AG10803 (cell line): ENCODE measurements at regions not wholly inside any gene's neighbourhood (a gene's known extent, or its start where the extent isn't known, plus 50 kb on each side); places are given as distances from the start of the nearest gene placed in this dataset.

Experiments used
- DNase-seq: peaks from one replicate; pipeline ENCODE4 v3.0.0; 2010; ENCODE audit warnings: low read depth
- H3K4me3 ChIP-seq: 2 replicates; pipeline ENCODE4 v1.5.1; 2011; ENCODE audit warnings: mild to moderate bottlenecking, low read length, control low read depth
- CTCF ChIP-seq: conservative IDR thresholded peaks from 2 replicates; pipeline ENCODE4 v1.5.1; 2011; ENCODE audit warnings: mild to moderate bottlenecking, low read length, control low read depth, inconsistent platforms

DNA sequence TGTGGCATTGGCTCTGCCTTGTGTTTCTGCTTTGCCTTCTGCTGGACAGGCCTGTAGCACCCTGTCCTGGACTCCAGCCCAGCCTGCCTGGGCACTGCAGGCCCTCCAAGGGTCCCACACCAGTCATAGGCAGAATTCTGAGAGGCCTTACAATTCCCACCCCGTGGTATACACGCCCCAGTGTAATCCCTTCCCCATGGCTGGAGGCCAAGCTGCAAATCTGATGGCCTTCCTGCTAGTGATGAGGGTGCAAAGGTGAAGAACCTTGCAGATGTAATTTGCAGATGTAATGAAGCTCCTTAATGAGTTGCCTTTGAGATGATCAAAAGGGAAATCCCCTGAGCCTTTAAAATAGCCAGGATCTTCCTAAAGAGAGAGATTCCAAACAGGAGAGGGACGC is 325.1 kb upstream of the ZNF32 start:
- no peak for DNase-seq
- TF ChIP-seq CTCF, result no peak
- no peak overlapping the region for H3K4me3 ChIP-seq

DNA sequence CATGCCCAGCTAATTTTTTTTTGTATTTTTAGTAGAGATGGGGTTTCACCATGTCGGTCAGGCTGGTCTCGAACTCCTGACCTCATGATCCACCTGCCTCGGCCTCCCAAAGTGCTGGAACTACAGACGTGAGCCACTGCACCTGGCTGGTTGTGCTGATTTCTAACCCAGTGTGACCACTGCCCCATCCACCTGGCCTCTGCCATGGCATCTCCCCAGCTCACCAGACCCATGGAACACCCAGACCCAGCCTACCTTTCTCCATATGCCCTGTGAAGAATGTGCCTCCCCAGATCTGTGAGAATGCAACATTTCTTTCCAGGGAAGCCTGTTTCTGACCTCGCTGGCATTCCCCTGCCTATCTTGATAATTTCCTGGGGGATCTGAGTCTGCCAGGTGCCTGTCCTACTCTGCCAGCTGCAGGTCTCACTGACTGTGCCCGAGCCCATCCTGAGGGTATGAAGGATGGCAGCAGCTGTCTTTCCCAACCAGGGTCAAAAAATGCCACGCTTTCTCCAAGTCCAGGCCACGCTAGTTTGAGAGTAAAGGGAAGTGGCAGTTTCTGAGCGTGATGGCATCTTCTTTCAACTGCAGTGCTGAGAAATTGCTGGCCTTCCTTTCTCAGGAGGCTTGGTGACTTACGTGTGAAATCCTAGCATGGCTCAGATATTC is 324.4 kb upstream of the ZNF32 start:
- no peak for DNase-seq
- H3K4me3 ChIP-seq, result no peak overlapping the region
- no peak for TF ChIP-seq CTCF

DNA sequence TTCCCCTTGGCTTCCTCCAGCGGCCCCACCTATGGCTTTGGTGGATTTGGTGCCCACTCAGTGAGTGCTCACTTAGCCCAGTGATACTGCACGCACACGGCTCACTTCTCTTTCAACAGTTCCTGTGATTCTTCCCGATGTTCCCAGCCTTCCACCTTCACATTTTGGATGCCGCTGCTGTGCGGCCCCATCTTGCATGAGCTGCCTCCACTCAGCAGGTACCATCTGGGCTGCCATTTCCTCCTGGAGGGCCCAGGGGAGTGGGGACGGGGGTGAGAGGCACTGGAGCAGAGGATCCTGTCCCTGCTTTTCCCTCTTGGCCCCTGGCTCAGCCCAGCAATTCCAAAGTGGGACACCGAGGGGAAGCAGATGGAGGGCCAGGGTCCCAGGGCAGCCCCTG is 323.3 kb upstream of the ZNF32 start:
- DNase-seq, result no peak
- TF ChIP-seq CTCF, result no peak
- H3K4me3 ChIP-seq, result no peak overlapping the region

GRCh38 chr10:43971306-43971705 is 322.6 kb upstream of the ZNF32 start:
- no peak overlapping the region for H3K4me3 ChIP-seq
- no peak for TF ChIP-seq CTCF
- no peak for DNase-seq

GRCh38 chr10:43970717-43971116 is 322.0 kb upstream of the ZNF32 start:
- no peak overlapping the region for H3K4me3 ChIP-seq
- no peak for DNase-seq
- TF ChIP-seq CTCF, result no peak

DNA sequence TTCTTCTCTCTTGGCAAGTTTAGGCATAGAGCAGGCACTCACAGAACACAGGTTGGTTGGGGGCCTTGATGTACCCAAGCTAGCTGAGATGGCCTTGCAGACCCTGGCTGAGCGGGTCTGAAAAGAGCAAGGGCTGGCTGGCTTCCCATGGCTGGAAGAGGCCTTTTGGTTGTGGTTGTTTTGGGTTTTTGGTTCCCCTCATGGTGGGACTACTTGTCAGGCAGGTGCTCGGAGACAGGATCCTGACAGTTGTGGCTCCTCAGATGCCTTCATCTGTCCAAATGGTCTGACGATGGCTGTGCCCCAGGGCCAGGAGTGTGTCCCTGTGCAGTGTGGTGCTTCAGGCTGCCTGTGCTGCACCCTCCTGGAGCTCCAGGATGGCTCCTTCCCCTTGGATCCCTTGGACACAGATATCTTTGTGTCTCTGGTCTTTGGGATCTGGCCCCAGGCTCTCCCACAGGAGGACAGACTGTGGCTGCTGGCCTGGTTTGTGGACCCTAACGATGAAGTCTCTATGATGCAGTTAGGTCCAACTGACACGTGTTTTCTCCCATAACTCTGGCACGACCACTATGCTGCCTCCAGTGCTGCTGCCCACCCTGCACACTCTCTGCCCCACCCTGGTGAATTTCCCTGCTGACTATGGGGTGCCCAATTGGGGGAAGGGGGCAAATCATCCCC is 321.5 kb upstream of the ZNF32 start:
- DNase-seq, result no peak
- TF ChIP-seq CTCF, result no peak
- H3K4me3 ChIP-seq, result no peak overlapping the region

GRCh38 chr10:43969506-43969905 is 320.8 kb upstream of the ZNF32 start:
- H3K4me3 ChIP-seq, result no peak overlapping the region
- no peak for DNase-seq
- TF ChIP-seq CTCF, result no peak
